Glutamatergic neuron (in vitro differentiated cells): ENCODE measurements at regions not wholly inside any gene's neighbourhood (a gene's known extent, or its start where the extent isn't known, plus 50 kb on each side); places are given as distances from the start of the nearest gene placed in this dataset.
"Not testable (repeated sequence)": the region's sequence is repeated elsewhere in the genome, so short reads cannot be mapped to it uniquely, and the experiment has no call there.

Source experiments
- DNase-seq: peaks from one replicate; pipeline ENCODE4 v3.0.0; 2022
- H3K27ac Mint-ChIP-seq: one replicate; pipeline ENCODE4 v1.8.0; 2020; ENCODE audit warnings: mild to moderate bottlenecking, mixed read lengths, inconsistent platforms; ENCODE audit not compliant: unreplicated experiment
- H3K27me3 Mint-ChIP-seq: one replicate; pipeline ENCODE4 v1.8.0; 2020; ENCODE audit warnings: mild to moderate bottlenecking, moderate library complexity, mixed read lengths, inconsistent platforms; ENCODE audit not compliant: unreplicated experiment
- H3K36me3 Mint-ChIP-seq: one replicate; pipeline ENCODE4 v1.8.0; 2020; ENCODE audit warnings: mild to moderate bottlenecking, mixed read lengths, inconsistent platforms; ENCODE audit not compliant: unreplicated experiment
- H3K4me1 Mint-ChIP-seq: one replicate; pipeline ENCODE4 v1.8.0; 2020; ENCODE audit warnings: mild to moderate bottlenecking, low read depth, mixed read lengths, inconsistent platforms; ENCODE audit not compliant: unreplicated experiment
- H3K4me3 Mint-ChIP-seq: one replicate; pipeline ENCODE4 v1.8.0; 2020; ENCODE audit warnings: mild to moderate bottlenecking, mixed read lengths, inconsistent platforms; ENCODE audit not compliant: unreplicated experiment
- H3K9me3 Mint-ChIP-seq: one replicate; pipeline ENCODE4 v1.8.0; 2020; ENCODE audit warnings: mild to moderate bottlenecking, moderate library complexity, mixed read lengths, inconsistent platforms; ENCODE audit not compliant: unreplicated experiment
- CTCF ChIP-seq: fragments of 200-600 bp; sonication (generic); IDR thresholded peaks from one replicate; pipeline ENCODE4 v1.5.0; 2021; ENCODE audit not compliant: partially characterized antibody, unreplicated experiment

GRCh38 chr16:72635694-72636093, 412.2 kb downstream of the ZFHX3 start:
- Mint-ChIP-seq H3K27me3 (no peaks in the 10 kb centered on the region), H3K4me1 (no peaks in the 10 kb centered on the region), H3K27ac (no peak overlapping the region), H3K9me3 (peaks cover 2% of the 10 kb centered on the region), H3K36me3 (peaks cover 5% of the 10 kb centered on the region), H3K4me3 (no peak overlapping the region)
- no peak for DNase-seq
- TF ChIP-seq CTCF, result no peak

- Mint-ChIP-seq H3K4me1 (no peaks in the 10 kb centered on the region), H3K27me3 (no peaks in the 10 kb centered on the region), H3K36me3 (peaks cover 5% of the 10 kb centered on the region), H3K4me3 (no peak overlapping the region), H3K27ac (no peak overlapping the region), H3K9me3 (peaks cover 2% of the 10 kb centered on the region)
- TF ChIP-seq CTCF, result no peak
- no peak for DNase-seq
Observed at GRCh38 chr16:72635104-72635503, 412.8 kb downstream of the ZFHX3 start.

DNA sequence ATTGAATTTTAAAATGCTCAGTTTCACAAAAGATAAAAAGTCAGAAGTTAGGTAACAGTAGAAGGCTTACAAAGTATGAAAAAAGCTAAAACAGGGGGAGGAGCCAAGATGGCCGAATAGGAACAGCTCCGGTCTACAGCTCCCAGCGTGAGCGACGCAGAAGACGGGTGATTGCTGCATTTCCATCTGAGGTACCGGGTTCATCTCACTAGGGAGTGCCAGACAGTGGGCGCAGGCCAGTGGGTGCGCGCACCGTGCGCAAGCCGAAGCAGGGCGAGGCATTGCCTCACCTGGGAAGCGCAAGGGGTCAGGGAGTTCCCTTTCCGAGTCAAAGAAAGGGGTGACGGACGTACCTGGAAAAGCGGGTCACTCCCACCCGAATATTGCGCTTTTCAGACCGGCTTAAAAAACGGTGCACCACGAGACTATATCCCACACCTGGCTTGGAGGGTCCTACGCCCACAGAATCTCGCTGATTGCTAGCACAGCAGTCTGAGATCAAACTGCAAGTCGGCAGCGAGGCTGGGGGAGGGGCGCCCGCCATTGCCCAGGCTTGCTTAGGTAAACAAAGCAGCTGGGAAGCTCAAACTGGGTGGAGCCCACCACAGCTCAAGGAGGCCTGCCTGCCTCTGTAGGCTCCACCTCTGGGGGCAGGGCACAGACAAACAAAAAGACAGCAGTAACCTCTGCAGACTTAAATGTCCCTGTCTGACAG, 420.6 kb downstream of the ZFHX3 start:
- H3K9me3 Mint-ChIP-seq, DNase-seq, H3K36me3 Mint-ChIP-seq, H3K4me1 Mint-ChIP-seq, H3K27me3 Mint-ChIP-seq: not testable (repeated sequence)
- H3K4me3 Mint-ChIP-seq, result peak overlapping the region; percentile 75
- peak overlapping the region; percentile 44 for H3K27ac Mint-ChIP-seq

GRCh38 chr16:72626623-72627022, 421.3 kb downstream of the ZFHX3 start:
- Mint-ChIP-seq H3K4me1 (no peaks in the 10 kb centered on the region), H3K36me3 (no peaks in the 10 kb centered on the region), H3K9me3 (peaks cover 2% of the 10 kb centered on the region)

DNA sequence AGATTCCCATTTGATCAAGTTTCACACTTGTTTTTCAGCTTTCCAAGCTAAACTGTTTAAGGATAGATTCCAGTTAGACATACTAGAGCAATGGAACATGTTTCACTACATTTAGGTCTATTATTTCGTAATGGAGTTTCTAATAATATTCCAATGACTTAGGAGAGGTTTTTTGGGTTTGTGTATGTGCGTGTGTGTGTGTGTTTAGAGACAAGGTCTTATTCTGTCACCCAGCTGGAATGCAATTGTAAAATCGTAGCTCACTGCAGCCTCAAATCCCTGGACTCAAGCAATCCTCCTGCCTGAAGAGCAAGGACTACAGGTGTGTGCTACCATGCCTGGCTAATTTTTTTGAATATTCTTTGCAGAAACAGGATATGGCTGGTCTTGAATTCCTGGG, 426.3 kb downstream of the ZFHX3 start:
- Mint-ChIP-seq H3K4me3 (no peak overlapping the region), H3K27ac (no peak overlapping the region), H3K9me3 (peaks cover 2% of the 10 kb centered on the region), H3K36me3 (no peaks in the 10 kb centered on the region), H3K4me1 (no peaks in the 10 kb centered on the region), H3K27me3 (no peaks in the 10 kb centered on the region)
- no peak for DNase-seq
- TF ChIP-seq CTCF, result no peak

More at GRCh38 chr16:72626623-72627022, 421.3 kb downstream of the ZFHX3 start:
- TF ChIP-seq CTCF, result no peak
- no peak for DNase-seq
- H3K27ac Mint-ChIP-seq, result no peak overlapping the region
- peak overlapping the region; percentile 75 for H3K4me3 Mint-ChIP-seq
- no peaks in the 10 kb centered on the region for H3K27me3 Mint-ChIP-seq
